ENCODE measurements at regions not wholly inside any gene's neighbourhood (a gene's known extent, or its start where the extent isn't known, plus 50 kb on each side); places are given as distances from the start of the nearest gene placed in this dataset.

DNA sequence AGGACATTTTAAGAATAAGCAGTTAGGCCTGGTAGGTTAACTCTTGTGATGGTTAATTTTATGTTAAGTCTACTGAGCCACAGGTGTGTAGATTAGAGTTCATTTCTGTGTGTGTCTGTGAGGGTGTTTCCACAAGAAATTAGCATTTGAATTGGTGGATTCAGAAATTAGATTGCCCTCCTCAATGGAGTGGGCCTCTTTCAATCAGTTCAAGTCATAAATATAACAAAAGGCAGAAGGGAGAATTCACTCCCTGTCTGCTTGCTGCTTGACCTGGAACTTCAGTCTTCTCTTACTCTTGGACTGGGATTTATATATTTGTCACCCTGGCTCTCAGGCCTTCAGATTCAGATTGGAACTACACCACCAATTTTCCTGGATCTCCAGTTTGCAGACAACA is 55.3 kb upstream of the POM121L12 start:
- no peak for DNase-seq (ENCODE audit: low read depth in 6 of 9, low spot score in 9 of 9)
- Histone ChIP-seq H3K4me1 (ENCODE audit: control insufficient read depth in 2 of 2, insufficient read depth in 2 of 2, low read length in 2 of 2) (no peaks in the 10 kb centered on the region), H3K27ac (ENCODE audit: low read depth in 1 of 2, low read length in 1 of 2) (no peak overlapping the region), H3K9me3 (ENCODE audit: control insufficient read depth in 2 of 2, insufficient read depth in 1 of 2, low read length in 1 of 2) (peaks cover under 1 to 2% of the 10 kb centered on the region in 2 donors), H3K4me3 (ENCODE audit: low read length in 2 of 2) (no peak overlapping the region), H3K27me3 (ENCODE audit: control insufficient read depth in 2 of 2, insufficient read depth in 1 of 2, low read length in 1 of 2) (no peaks in the 10 kb centered on the region), H3K36me3 (ENCODE audit: control insufficient read depth in 2 of 2, insufficient read depth in 2 of 2, low read length in 1 of 2) (no peaks in the 10 kb centered on the region)

GRCh38 chr7:52973126-52973525 is 62.3 kb upstream of the POM121L12 start:
- no peak for DNase-seq (ENCODE audit: low read depth in 6 of 9, low spot score in 9 of 9)
- no peaks in the 10 kb centered on the region for H3K36me3 ChIP-seq (ENCODE audit: control insufficient read depth in 2 of 2, insufficient read depth in 2 of 2, low read length in 1 of 2)
- no peak overlapping the region for H3K27ac ChIP-seq (ENCODE audit: low read depth in 1 of 2, low read length in 1 of 2)
- no peaks in the 10 kb centered on the region for H3K27me3 ChIP-seq (ENCODE audit: control insufficient read depth in 2 of 2, insufficient read depth in 1 of 2, low read length in 1 of 2)
- no peaks in the 10 kb centered on the region for H3K9me3 ChIP-seq (ENCODE audit: control insufficient read depth in 2 of 2, insufficient read depth in 1 of 2, low read length in 1 of 2)
- no peaks in the 10 kb centered on the region for H3K4me1 ChIP-seq (ENCODE audit: control insufficient read depth in 2 of 2, insufficient read depth in 2 of 2, low read length in 2 of 2)
- no peak overlapping the region for H3K4me3 ChIP-seq (ENCODE audit: low read length in 2 of 2)

DNA sequence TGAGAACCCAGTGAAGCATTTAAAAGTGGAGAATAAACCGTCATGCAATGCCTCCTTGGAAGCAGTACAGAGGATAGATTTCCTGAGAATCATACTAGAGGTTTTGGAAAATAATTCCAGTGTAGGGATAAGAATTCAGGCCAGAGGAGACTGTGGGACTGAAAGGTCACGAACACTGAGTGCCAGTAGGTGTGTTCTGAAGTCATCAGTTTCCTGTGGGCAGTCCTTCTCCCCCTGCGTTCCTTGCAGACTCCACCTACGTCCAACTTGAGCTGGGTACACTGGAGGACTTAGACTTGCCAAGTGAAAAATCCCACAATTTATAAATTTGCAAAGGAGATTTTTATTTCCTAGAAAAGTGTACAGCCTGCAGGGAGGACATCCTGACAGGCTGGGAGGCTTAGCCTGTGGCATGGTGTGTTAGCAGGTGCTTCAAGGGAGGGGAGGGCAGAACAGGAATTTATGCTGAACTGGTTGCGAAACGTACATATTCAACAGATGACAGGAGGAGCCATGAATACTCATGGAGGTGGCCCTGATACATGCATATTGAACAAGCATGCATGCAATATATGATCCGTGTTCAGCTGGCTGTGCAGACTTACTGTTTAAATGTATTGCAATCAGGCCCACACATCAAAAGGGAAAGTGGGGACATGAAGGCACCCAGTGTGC is 72.9 kb upstream of the POM121L12 start:
- no peaks in the 10 kb centered on the region for H3K27me3 ChIP-seq (ENCODE audit: control insufficient read depth in 2 of 2, insufficient read depth in 1 of 2, low read length in 1 of 2)
- no peak overlapping the region for H3K27ac ChIP-seq (ENCODE audit: low read depth in 1 of 2, low read length in 1 of 2)
- WGBS = 83% methylated on average over 7 of the region's 7 CpGs
- no peak overlapping the region for H3K4me3 ChIP-seq (ENCODE audit: low read length in 2 of 2)
- no peaks in the 10 kb centered on the region for H3K4me1 ChIP-seq (ENCODE audit: control insufficient read depth in 2 of 2, insufficient read depth in 2 of 2, low read length in 2 of 2)
- H3K36me3 ChIP-seq (ENCODE audit: control insufficient read depth in 2 of 2, insufficient read depth in 2 of 2, low read length in 1 of 2) = no peaks in the 10 kb centered on the region
- no peak for DNase-seq (ENCODE audit: low read depth in 6 of 9, low spot score in 9 of 9)
- H3K9me3 ChIP-seq (ENCODE audit: control insufficient read depth in 2 of 2, insufficient read depth in 1 of 2, low read length in 1 of 2) = peaks cover 0 to 3% of the 10 kb centered on the region in 2 donors

DNA sequence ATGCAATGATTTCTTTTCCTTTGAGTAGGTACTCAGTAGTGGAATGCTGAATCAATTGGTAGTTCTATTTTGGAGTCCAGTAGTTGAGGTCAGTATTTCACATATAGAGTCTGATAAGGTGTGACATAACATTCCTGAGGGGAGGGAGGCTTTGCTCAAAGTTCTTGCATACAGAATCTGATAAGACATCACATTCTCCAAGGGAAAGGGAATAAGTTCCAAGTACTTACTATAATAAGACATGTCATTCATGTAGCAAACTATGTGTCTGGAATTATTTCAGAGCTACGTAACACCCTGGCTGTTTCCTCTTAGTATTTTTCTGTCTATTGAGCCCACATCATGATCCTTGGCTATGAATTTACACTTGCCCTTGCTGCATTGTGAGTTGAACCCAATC is 74.3 kb upstream of the POM121L12 start:
- Histone ChIP-seq H3K27me3 (ENCODE audit: control insufficient read depth in 2 of 2, insufficient read depth in 1 of 2, low read length in 1 of 2) (no peaks in the 10 kb centered on the region), H3K4me3 (ENCODE audit: low read length in 2 of 2) (no peak overlapping the region), H3K4me1 (ENCODE audit: control insufficient read depth in 2 of 2, insufficient read depth in 2 of 2, low read length in 2 of 2) (no peaks in the 10 kb centered on the region), H3K9me3 (ENCODE audit: control insufficient read depth in 2 of 2, insufficient read depth in 1 of 2, low read length in 1 of 2) (peaks cover 0 to 1% of the 10 kb centered on the region in 2 donors), H3K27ac (ENCODE audit: low read depth in 1 of 2, low read length in 1 of 2) (no peak overlapping the region), H3K36me3 (ENCODE audit: control insufficient read depth in 2 of 2, insufficient read depth in 2 of 2, low read length in 1 of 2) (no peaks in the 10 kb centered on the region)
- no peak for DNase-seq (ENCODE audit: low read depth in 6 of 9, low spot score in 9 of 9)
- 89% methylated on average over 1 of the region's 1 CpG for WGBS

- no peaks in the 10 kb centered on the region for H3K4me1 ChIP-seq (ENCODE audit: control insufficient read depth in 2 of 2, insufficient read depth in 2 of 2, low read length in 2 of 2)
- WGBS = 84% methylated on average over 4 of the region's 4 CpGs
- H3K4me3 ChIP-seq (ENCODE audit: low read length in 2 of 2) = no peak overlapping the region
- H3K27me3 ChIP-seq (ENCODE audit: control insufficient read depth in 2 of 2, insufficient read depth in 1 of 2, low read length in 1 of 2) = no peaks in the 10 kb centered on the region
- no peaks in the 10 kb centered on the region for H3K9me3 ChIP-seq (ENCODE audit: control insufficient read depth in 2 of 2, insufficient read depth in 1 of 2, low read length in 1 of 2)
- H3K36me3 ChIP-seq (ENCODE audit: control insufficient read depth in 2 of 2, insufficient read depth in 2 of 2, low read length in 1 of 2) = no peaks in the 10 kb centered on the region
- no peak for DNase-seq (ENCODE audit: low read depth in 6 of 9, low spot score in 9 of 9)
- H3K27ac ChIP-seq (ENCODE audit: low read depth in 1 of 2, low read length in 1 of 2) = no peak overlapping the region
These were observed 75.4 kb upstream of the POM121L12 start for GRCh38 chr7:52959878-52960660.

GRCh38 chr7:52959336-52959735 is 76.1 kb upstream of the POM121L12 start:
- Histone ChIP-seq H3K9me3 (ENCODE audit: control insufficient read depth in 2 of 2, insufficient read depth in 1 of 2, low read length in 1 of 2) (no peaks in the 10 kb centered on the region), H3K4me1 (ENCODE audit: control insufficient read depth in 2 of 2, insufficient read depth in 2 of 2, low read length in 2 of 2) (no peaks in the 10 kb centered on the region), H3K4me3 (ENCODE audit: low read length in 2 of 2) (no peak overlapping the region), H3K27ac (ENCODE audit: low read depth in 1 of 2, low read length in 1 of 2) (no peak overlapping the region), H3K27me3 (ENCODE audit: control insufficient read depth in 2 of 2, insufficient read depth in 1 of 2, low read length in 1 of 2) (no peaks in the 10 kb centered on the region), H3K36me3 (ENCODE audit: control insufficient read depth in 2 of 2, insufficient read depth in 2 of 2, low read length in 1 of 2) (no peaks in the 10 kb centered on the region)
- no peak for DNase-seq (ENCODE audit: low read depth in 6 of 9, low spot score in 9 of 9)
- WGBS = 82% methylated on average over 1 of the region's 1 CpG

DNA sequence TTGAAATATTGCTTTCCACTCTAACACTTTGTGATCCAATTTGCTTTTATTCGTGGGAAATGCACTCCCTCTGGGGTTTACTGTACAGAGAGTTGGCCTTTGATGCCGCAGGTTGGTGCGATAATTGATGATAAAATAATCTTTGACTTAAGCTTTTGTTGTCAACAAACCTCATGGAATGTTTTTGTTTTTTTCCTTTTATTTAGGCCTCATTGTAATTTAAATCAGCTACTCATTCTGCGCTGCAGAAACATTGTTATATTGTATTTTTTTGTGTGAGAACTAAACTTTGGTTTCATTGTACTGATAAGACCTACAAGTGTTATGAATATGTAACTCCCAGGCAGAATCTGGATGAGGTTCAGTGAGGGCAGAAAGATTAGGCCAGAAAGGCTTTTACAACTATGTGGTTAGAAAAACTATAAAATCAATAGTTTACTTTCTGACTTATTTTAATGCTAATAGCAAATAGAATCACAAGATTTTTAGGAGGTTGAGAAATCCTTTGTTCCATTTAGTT is 76.8 kb upstream of the POM121L12 start:
- H3K9me3 ChIP-seq (ENCODE audit: control insufficient read depth in 2 of 2, insufficient read depth in 1 of 2, low read length in 1 of 2) = no peaks in the 10 kb centered on the region
- no peak overlapping the region for H3K4me3 ChIP-seq (ENCODE audit: low read length in 2 of 2)
- H3K27me3 ChIP-seq (ENCODE audit: control insufficient read depth in 2 of 2, insufficient read depth in 1 of 2, low read length in 1 of 2) = no peaks in the 10 kb centered on the region
- H3K4me1 ChIP-seq (ENCODE audit: control insufficient read depth in 2 of 2, insufficient read depth in 2 of 2, low read length in 2 of 2) = no peaks in the 10 kb centered on the region
- H3K27ac ChIP-seq (ENCODE audit: low read depth in 1 of 2, low read length in 1 of 2) = no peak overlapping the region
- no peak for DNase-seq (ENCODE audit: low read depth in 6 of 9, low spot score in 9 of 9)
- WGBS = 86% methylated on average over 4 of the region's 4 CpGs
- no peaks in the 10 kb centered on the region for H3K36me3 ChIP-seq (ENCODE audit: control insufficient read depth in 2 of 2, insufficient read depth in 2 of 2, low read length in 1 of 2)

- no peak for DNase-seq (ENCODE audit: low read depth in 6 of 9, low spot score in 9 of 9)
- no peak overlapping the region for H3K27ac ChIP-seq (ENCODE audit: low read depth in 1 of 2, low read length in 1 of 2)
- H3K9me3 ChIP-seq (ENCODE audit: control insufficient read depth in 2 of 2, insufficient read depth in 1 of 2, low read length in 1 of 2) = no peaks in the 10 kb centered on the region
- H3K36me3 ChIP-seq (ENCODE audit: control insufficient read depth in 2 of 2, insufficient read depth in 2 of 2, low read length in 1 of 2) = no peaks in the 10 kb centered on the region
- H3K4me1 ChIP-seq (ENCODE audit: control insufficient read depth in 2 of 2, insufficient read depth in 2 of 2, low read length in 2 of 2) = no peaks in the 10 kb centered on the region
- H3K27me3 ChIP-seq (ENCODE audit: control insufficient read depth in 2 of 2, insufficient read depth in 1 of 2, low read length in 1 of 2) = no peaks in the 10 kb centered on the region
- WGBS = 31% methylated on average over 10 of the region's 10 CpGs
- no peak overlapping the region for H3K4me3 ChIP-seq (ENCODE audit: low read length in 2 of 2)
These were observed 79.0 kb upstream of the POM121L12 start for GRCh38 chr7:52956379-52956915.

DNA sequence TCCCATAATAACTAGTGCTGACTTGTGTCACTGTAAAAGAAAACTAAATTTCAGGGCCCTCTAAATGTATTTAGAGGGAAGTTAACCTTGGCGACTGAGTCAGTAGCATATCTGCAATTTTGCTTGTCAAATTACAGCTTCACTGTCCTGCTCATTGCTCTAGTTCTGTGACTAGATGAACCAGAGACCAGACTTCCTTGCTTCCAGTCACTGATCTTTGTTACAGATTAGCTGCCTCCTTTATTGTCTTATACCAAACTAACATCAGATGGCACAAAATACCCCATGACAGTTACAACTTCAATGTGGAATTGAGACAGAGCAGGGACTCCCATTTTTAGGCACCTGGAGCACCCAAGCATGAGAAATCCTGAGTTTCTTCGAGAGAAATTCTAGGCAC is 79.9 kb upstream of the POM121L12 start:
- no peaks in the 10 kb centered on the region for H3K36me3 ChIP-seq (ENCODE audit: control insufficient read depth in 2 of 2, insufficient read depth in 2 of 2, low read length in 1 of 2)
- 82% methylated on average over 2 of the region's 2 CpGs for WGBS
- no peaks in the 10 kb centered on the region for H3K4me1 ChIP-seq (ENCODE audit: control insufficient read depth in 2 of 2, insufficient read depth in 2 of 2, low read length in 2 of 2)
- no peaks in the 10 kb centered on the region for H3K9me3 ChIP-seq (ENCODE audit: control insufficient read depth in 2 of 2, insufficient read depth in 1 of 2, low read length in 1 of 2)
- no peak for DNase-seq (ENCODE audit: low read depth in 6 of 9, low spot score in 9 of 9)
- no peak overlapping the region for H3K4me3 ChIP-seq (ENCODE audit: low read length in 2 of 2)
- no peaks in the 10 kb centered on the region for H3K27me3 ChIP-seq (ENCODE audit: control insufficient read depth in 2 of 2, insufficient read depth in 1 of 2, low read length in 1 of 2)
- no peak overlapping the region for H3K27ac ChIP-seq (ENCODE audit: low read depth in 1 of 2, low read length in 1 of 2)

All from thymus (tissue), 11 donors.